H4 (cell line): ENCODE measurements at regions not wholly inside any gene's neighbourhood (a gene's known extent, or its start where the extent isn't known, plus 50 kb on each side); places are given as distances from the start of the nearest gene placed in this dataset.

ENCODE experiments used
- DNase-seq: peaks from one replicate; pipeline ENCODE4 v3.0.0-alpha.2; 2015; ENCODE audit warnings: low spot score

GRCh38 chr13:109859216-109859835 lies 72.9 kb upstream of the IRS2 start:
- DNase-seq: no peak

- no peak for DNase-seq
These were observed 71.9 kb upstream of the IRS2 start for GRCh38 chr13:109858319-109858718.

GRCh38 chr13:109857803-109858202 lies 71.4 kb upstream of the IRS2 start:
- no peak for DNase-seq

GRCh38 chr13:109857325-109857724 lies 70.9 kb upstream of the IRS2 start:
- no peak for DNase-seq

- DNase-seq: no peak
These were observed 70.0 kb upstream of the IRS2 start for GRCh38 chr13:109856350-109856749.

- no peak for DNase-seq
These were observed 66.8 kb upstream of the IRS2 start for GRCh38 chr13:109853153-109853552.

- DNase-seq: no peak
These were observed 59.8 kb upstream of the IRS2 start for GRCh38 chr13:109846185-109846584.

- peak; percentile 35 for DNase-seq
These were observed 58.0 kb upstream of the IRS2 start for GRCh38 chr13:109844396-109844795.

- no peak for DNase-seq
These were observed 57.3 kb upstream of the IRS2 start for GRCh38 chr13:109843695-109844094.

- DNase-seq: no peak
These were observed 56.0 kb upstream of the IRS2 start for GRCh38 chr13:109842212-109842920.

- no peak for DNase-seq
These were observed 54.5 kb upstream of the IRS2 start for GRCh38 chr13:109840893-109841287.

GRCh38 chr13:109840201-109840892 lies 54.0 kb upstream of the IRS2 start:
- DNase-seq: peak; percentile 77

- DNase-seq: no peak
These were observed 50.5 kb upstream of the IRS2 start for GRCh38 chr13:109836629-109837607.
